ENCODE measurements at regions not wholly inside any gene's neighbourhood (a gene's known extent, or its start where the extent isn't known, plus 50 kb on each side); places are given as distances from the start of the nearest gene placed in this dataset.

DNA sequence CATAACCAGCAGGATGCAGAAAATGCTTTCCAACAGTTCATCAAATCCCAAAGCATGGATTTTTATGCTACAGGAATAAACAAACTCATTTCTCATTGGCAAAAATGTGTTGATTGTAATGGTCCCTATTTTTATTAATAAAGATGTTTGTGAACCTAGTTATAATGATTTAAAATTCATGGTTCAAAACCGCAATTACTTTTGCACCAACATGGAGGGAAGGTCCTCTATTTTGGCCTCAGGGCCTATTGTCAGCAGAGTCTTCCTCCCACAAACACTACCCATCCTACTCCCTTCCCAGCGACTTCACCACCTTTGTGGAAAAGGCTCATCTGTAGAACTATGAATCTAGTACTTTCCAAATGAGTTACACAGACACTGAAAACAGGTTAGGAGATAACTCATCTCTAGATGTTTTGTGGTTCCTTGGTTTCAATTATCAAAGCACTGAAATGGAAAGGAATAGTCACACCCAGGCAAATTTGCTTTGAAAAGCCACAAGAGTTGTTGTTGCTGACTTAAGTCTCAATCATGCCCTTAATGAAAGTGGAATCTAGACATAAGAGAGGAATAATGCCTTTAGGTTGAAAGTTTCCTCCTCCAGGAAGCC is 59.4 kb upstream of the FRMD4A start:
- TF ChIP-seq, protein P1, sequence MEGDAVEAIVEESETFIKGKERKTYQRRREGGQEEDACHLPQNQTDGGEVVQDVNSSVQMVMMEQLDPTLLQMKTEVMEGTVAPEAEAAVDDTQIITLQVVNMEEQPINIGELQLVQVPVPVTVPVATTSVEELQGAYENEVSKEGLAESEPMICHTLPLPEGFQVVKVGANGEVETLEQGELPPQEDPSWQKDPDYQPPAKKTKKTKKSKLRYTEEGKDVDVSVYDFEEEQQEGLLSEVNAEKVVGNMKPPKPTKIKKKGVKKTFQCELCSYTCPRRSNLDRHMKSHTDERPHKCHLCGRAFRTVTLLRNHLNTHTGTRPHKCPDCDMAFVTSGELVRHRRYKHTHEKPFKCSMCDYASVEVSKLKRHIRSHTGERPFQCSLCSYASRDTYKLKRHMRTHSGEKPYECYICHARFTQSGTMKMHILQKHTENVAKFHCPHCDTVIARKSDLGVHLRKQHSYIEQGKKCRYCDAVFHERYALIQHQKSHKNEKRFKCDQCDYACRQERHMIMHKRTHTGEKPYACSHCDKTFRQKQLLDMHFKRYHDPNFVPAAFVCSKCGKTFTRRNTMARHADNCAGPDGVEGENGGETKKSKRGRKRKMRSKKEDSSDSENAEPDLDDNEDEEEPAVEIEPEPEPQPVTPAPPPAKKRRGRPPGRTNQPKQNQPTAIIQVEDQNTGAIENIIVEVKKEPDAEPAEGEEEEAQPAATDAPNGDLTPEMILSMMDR (IDR thresholded peaks at IDR 0.05), result no peak
- TF ChIP-seq EZH2 (IDR thresholded peaks at IDR 0.05; ENCODE audit: borderline replicate concordance, insufficient read depth, low read depth, low read length, poor library complexity, severe bottlenecking), result no peak

Data from B cell (primary cell).